ENCODE measurements at regions not wholly inside any gene's neighbourhood (a gene's known extent, or its start where the extent isn't known, plus 50 kb on each side); places are given as distances from the start of the nearest gene placed in this dataset.
A peak's percentile ranks its signal among the peaks of the same experiment; 100 is the strongest.
"Not testable (repeated sequence)": the region's sequence is repeated elsewhere in the genome, so short reads cannot be mapped to it uniquely, and the experiment has no call there.

GRCh38 chr15:77909182-77909940, 168.2 kb downstream of the TBC1D2B start:
- DNase-seq, result no peak

- not testable (repeated sequence) for DNase-seq
These were observed 168.8 kb downstream of the TBC1D2B start for GRCh38 chr15:77908752-77909111.

GRCh38 chr15:77907824-77908751, 169.4 kb downstream of the TBC1D2B start:
- peak; percentile 55 for DNase-seq

- DNase-seq, result not testable (repeated sequence)
These were observed 171.2 kb downstream of the TBC1D2B start for GRCh38 chr15:77906062-77906990.

- no peak for DNase-seq
These were observed 172.1 kb downstream of the TBC1D2B start for GRCh38 chr15:77905301-77905920.

GRCh38 chr15:77904901-77905300, 172.6 kb downstream of the TBC1D2B start:
- DNase-seq, result no peak

- DNase-seq, result no peak
These were observed 173.1 kb downstream of the TBC1D2B start for GRCh38 chr15:77904436-77904821.

GRCh38 chr15:77903761-77904435, 173.6 kb downstream of the TBC1D2B start:
- DNase-seq, result not testable (repeated sequence)

- not testable (repeated sequence) for DNase-seq
These were observed 174.4 kb downstream of the TBC1D2B start for GRCh38 chr15:77902921-77903760.

- DNase-seq, result no peak
These were observed 175.4 kb downstream of the TBC1D2B start for GRCh38 chr15:77901921-77902750.

GRCh38 chr15:77901251-77901881, 176.1 kb downstream of the TBC1D2B start:
- DNase-seq, result no peak

- not testable (repeated sequence) for DNase-seq
These were observed 177.1 kb downstream of the TBC1D2B start for GRCh38 chr15:77900331-77900963.

- DNase-seq, result not testable (repeated sequence)
These were observed 177.7 kb downstream of the TBC1D2B start for GRCh38 chr15:77899776-77900175.

GRCh38 chr15:77898811-77899730, 178.4 kb downstream of the TBC1D2B start:
- no peak for DNase-seq

- DNase-seq, result no peak
These were observed 179.6 kb downstream of the TBC1D2B start for GRCh38 chr15:77897896-77898406.

GRCh38 chr15:77897113-77897895, 180.2 kb downstream of the TBC1D2B start:
- DNase-seq, result not testable (repeated sequence)
